Fibroblast of lung (primary cell): ENCODE measurements at regions not wholly inside any gene's neighbourhood (a gene's known extent, or its start where the extent isn't known, plus 50 kb on each side); places are given as distances from the start of the nearest gene placed in this dataset.

Experiments used
- CTCF ChIP-seq, 2 donors: IDR thresholded peaks in 1 of 2; conservative IDR thresholded peaks in 1 of 2; 1 replicate in 1 of 2; 2 replicates in 1 of 2; pipeline ENCODE4 v1.5.1; 2011 to 2012; ENCODE audit warnings: low read length in 2 of 2, control low read depth in 1 of 2, inconsistent platforms in 1 of 2, low read depth in 1 of 2, mild to moderate bottlenecking in 1 of 2
- EZH2 ChIP-seq: IDR thresholded peaks from 2 replicates; pipeline ENCODE4 v1.5.1; 2012; ENCODE audit warnings: low read length, control low read depth, mild to moderate bottlenecking; ENCODE audit errors: missing control alignments

GRCh38 chr6:169320013-169320412 is 66.4 kb upstream of the THBS2 start:
- TF ChIP-seq CTCF (conservative IDR thresholded peaks at IDR 0.05 in 1 of 2, IDR thresholded peaks at IDR 0.05 in 1 of 2; ENCODE audit: low read depth in 1 of 2, low read length in 2 of 2) (no peak), EZH2 (no peak)
